ENCODE measurements at regions not wholly inside any gene's neighbourhood (a gene's known extent, or its start where the extent isn't known, plus 50 kb on each side); places are given as distances from the start of the nearest gene placed in this dataset.
"Not testable (repeated sequence)": the region's sequence is repeated elsewhere in the genome, so short reads cannot be mapped to it uniquely, and the experiment has no call there.

DNA sequence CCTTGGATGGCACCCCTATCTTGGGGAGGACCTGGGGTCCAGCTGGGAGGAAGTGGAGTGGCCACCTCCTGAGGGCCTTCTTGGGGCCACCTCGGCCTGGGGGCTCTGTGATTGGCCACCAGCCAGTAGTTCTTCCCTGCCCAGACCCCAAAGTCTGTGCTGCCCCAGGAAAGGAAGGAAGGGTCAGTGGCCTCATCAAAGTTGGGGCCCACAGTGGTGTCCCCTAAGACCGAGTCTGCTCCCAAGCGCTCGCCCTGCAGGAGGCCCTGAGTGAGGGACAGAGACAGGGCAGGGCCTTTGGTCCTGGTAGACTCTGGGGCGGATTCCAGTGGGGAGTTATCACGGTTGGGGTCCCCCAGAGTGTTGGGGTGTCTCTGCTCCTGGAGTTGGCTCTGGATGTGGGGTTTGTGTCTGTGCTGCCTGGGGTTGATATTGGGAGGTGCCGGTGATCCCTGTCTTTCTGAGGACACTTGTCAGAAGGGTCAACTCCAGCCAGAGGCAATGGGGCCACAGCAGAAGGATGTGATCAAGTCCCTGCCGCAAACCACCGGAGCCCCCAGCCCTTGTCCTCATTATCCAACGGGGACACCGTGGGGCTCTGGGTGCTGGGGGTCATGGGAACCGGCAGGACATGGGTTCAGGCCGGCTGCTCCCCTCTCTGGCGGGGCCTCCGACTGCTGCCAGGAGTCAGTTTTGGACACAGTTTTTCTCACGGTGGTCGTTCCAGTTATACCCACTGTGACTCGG is 364.3 kb downstream of the TMEM121 start:
- DNase-seq (ENCODE audit: low spot score): no peak

DNA sequence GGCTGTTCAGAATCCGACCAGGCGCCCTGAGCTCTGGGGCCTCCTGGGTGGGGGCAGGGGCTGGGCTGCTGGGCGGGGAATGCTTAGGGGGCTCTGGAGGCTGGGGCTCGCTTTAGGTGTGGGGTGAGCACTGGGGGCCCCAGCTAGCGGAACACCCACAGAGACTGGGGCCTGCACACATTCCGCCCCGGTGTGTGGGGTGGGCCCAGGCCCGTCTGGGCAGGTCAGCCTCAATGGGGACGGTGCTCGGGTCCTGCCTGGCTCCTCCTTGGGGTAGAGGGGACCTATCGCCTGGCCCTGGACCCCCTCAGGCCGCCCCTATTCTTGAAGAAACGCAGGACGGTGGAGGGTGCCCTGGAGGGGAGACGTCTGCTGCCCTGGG is 364.8 kb downstream of the TMEM121 start:
- no peak for DNase-seq (ENCODE audit: low spot score)

DNA sequence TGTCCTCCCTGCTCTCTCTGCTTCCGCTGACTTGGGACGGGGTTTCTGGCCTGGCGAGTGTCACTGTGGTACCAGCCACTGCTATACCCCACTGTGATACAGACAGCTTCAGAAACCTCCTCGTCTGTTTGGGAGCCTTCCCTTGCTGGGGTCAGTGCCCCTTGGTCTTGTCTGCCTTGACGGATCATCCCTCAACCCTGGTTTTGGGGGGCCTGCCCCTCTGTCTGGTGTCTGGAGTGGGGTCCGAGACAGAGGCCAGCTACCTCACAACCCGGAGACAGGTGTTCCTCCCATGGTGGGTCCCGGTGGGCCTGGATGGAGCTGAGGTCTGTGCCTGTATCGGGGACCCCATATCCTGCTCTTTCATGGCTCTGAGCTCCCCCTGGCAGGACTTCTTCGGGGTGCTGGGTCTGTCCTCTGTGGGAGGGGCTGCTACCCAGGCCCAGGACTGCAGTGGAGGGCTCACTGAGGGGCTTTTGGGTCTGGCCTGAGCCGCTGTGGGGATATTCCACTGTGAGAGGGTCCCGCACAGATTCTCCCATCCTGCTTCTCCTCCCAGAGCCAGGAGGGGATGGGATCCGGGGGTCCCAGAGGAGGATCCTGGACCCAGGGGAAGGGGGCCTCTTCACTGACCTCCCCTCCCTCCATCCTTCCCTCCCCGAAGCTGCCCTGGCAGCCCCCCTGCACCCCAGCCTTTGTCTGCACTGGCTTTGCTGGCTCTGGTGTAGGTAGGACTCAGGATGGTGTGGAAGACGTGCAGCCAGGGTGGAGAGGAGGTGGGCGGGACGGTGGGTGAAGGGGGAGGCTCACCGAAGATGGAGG is 365.5 kb downstream of the TMEM121 start:
- peak; percentile 4 for DNase-seq (ENCODE audit: low spot score)

DNA sequence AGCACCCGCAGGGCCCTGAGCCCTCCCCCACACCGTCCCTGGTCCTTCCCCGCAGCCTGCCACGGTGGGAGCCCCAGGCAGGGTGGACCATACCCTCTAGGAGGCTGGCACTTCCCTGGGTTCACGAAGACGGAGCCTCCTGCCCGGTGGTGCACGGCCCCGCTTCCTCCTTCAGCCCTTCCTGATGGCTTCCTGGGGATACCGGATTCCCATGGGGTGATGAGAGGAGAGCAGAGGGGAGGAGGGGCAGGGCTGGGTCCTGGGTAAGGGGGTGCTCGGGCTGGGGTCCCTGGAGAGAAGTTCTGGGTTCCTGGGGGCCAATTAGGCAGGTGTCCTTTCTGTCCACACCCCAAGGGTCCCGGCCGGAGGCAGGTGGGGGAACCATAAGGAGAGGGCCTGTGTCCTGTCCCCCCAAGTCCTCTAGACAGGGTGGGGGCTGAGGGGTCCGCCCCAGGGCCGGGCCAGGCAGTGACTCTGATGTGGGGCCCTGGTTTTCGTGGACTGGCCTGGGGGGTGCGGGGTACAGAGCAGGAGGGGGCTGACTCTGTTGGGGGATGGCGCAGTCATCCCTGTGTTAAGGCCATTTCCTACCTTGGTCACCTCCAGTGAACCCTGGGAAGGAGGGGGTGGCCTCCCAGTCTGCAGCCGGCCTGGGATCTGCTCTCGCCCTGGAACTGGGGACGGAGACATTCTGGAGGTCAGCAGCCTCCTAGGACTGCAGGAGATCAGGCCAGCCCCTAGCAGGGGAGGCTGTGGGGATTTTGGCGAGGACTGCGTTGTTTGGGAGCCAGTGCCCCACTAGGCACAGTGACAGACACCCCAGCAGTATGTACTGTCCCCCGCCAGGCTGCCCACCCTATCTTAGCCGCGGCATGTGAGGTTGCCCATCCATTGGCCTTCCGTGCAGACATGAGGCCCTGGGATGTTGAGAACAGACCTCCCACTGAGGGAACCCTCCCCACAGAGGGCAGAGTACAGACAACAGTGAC is 366.4 kb downstream of the TMEM121 start:
- not testable (repeated sequence) for DNase-seq (ENCODE audit: low spot score)

DNA sequence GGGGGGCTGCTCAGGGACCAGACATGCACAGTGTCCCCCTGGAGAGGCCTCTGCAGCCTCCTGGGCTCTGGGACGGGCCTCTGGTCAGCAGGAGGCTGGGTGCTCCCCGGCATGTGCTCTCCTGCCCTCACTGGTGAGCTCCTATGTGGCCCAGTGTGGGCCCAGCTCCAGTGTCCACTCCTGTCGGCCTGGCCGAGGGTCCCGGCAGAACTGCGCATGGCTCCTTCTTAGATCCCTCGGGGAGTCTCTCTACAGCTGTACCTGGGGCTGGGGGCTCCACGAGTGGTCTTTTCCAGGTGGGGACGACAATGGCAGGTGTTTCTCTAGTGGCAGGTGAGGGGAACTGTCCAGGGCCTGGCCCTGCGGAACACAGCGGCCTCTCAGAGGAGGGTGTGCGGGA is 367.3 kb downstream of the TMEM121 start:
- DNase-seq (ENCODE audit: low spot score): not testable (repeated sequence)

DNA sequence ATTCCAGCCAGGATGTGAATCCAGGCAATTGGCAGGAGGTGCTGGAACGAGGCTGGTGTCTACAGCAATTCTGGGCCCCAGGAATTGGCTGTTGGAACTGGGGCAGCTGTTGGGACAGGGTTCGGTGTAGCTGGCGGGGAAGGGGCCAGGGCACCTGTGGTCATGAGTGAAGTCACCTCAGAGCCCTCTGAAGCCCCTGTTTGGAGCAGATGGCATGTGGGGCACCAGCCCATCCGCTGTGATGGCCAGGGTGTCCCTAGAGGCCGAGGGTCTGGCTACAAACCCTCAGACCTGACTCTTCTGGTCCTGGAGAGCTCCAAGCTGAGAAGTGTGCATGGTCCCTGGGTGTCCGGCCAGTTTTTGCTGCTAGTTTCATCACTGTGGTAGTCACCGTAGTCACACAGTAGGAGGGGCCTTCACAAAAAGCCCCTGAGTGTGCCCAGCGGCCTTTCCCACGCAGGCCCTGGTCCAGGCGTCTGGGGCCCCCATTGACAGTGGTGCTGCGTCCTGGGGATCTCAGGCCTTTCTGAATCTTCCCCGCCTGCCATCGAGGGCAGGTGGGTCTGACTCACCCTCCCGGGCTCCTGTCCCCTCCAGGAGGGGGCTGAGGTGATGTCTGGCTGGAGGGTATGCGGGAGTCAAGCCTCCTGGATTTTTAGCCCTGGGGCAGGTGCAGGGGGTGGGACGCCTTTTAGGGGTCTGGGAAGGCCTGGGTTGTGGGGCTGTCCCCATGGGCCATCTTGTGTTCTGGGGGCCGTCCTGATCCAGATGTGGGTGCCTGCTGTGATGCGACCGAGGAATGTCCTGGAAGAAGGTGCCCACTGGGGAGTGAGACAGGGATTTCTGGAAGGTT is 368.0 kb downstream of the TMEM121 start:
- DNase-seq (ENCODE audit: low spot score): no peak

DNA sequence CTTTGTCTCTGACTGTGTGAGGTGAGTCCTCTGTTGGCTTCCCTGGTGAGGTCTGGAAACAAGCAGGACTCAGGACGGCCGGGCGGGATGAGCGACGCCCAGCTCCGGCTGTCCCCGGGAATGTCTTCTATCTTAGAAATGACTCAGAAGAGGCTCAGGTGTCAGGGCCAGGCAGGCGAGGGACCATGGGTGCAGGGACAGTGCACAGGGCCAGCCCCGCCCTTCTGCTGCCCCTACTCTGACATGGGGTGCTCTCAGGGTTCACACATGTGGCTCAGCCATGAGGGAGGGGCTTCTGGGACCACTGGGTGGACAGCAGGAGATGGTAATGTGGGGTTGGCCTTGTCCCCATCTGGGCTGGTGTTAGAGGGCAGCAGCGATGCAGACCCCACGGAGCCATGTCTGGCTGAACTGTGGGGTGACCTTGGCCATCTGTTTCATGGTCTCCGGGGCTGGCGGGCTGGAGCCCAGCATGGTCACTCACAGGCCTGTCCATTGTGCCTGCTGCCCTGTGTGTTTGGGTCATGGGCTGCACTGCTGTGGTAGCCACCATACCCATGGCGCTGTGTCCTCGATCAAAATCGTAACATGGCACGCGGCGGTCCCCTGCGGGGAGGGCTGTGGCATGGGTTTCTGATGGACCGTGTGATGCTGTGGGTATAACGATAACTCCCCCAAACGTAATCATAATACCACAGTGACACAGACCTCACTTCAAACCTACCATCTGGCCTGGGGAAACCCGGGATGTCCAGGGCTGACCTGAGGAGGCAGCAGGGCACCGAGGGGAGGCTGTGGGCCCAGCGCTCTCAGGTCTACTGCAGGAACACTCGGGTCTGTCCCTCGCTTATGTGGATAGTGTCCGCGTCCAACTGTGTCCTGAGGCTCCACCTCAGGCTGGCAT is 368.8 kb downstream of the TMEM121 start:
- peak; percentile 2 for DNase-seq (ENCODE audit: low spot score)

DNA sequence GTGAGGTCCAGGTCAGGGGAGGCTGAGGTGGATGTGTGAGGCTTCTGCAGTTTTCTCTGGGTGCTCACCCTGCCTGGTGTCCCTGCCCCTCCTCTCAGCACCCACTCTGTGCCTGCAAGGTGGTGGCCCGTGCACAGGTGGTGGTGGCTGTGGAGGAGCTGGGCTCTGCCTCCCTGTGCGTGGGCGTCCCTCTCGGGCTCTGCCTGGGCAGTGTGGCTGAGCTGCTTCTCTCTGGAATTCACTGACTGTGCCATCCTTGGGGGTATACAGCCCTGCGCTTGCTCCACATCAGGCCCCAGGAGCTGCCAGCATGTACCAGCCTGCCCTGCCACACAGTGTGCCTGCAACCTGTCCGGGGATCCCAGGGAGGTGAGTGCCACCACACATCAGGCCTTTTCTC is 369.8 kb downstream of the TMEM121 start:
- not testable (repeated sequence) for DNase-seq (ENCODE audit: low spot score)

DNA sequence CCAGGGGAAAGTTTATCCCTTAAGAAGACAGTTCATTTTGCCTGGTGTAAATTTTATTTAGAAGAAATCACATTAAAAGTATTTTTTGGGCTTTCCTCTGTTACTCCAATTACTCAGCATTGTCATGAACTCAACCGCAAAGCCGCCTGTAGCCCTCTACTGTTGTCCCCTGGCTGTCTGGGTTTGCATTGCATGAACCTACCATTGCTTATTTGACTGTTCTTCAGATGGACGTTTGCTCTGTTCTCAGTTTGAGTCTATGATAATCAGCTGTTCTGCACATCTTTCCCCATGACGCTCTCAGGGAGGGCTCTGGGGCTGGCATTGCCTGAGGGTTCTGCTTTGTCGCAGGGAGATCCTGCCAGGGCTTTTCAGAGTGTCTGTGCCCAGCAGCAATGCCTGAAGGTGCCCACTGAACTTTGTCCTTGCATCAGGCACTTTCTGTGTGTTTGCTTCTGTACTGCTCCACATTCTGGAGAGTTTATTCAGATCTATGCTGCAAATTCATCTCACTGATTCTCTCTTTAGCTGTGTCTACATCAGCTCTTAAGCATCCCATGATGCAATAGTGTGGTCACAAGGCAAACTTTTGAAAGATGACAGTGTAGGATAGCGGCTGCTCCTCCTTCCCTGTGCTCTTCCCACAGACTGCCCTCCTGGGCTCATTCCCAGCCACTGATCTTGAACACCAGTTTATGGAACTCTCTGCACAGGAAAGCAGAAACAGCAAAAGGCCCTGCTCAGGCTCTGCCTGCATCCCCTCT is 370.8 kb downstream of the TMEM121 start:
- not testable (repeated sequence) for DNase-seq (ENCODE audit: low spot score)

DNA sequence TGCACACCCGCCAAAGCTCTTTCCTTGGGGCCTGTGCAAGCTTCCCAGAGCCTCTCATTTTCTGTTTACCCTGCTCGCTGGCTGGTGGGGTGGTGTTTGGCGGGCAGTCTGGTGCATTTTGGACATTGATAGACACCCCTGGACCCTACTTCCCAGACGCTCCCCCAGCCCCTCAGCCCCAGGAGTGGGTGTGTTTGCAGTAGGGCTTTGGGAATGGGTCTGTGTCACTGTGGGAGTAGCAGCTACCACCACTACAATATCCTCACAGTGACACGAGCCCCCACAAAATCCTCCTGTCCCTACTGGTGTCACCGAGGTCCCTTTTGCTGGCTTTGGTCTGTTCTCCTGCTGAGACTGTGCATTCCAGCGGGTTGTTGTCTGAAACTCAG is 371.3 kb downstream of the TMEM121 start:
- no peak for DNase-seq (ENCODE audit: low spot score)

DNA sequence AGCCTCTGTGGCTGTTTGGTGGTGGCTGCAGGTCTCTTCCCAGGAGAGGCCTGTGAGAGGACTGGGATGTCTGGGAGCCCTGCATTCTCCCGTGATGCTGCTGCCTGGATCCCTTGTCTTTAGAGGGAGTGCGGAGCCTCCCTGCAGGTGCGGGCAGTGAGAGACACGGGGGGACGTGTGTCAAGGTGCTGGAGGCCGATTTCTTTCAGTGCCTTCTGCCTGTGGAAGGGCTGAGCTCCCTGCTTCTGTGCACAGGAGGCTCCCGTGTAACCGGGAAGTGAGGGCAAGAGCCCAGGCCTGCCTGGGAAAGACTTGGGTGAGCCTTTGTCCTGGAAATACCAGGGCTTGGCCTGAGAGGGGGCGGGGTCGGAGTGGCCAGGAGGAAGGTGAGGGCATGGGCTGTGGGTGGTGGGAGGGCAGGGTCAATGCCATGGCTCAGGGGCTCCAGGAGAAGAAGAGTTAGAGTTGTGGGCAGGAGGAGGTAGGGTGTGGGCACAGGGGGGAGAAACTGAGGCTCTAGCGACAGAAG is 372.2 kb downstream of the TMEM121 start:
- no peak for DNase-seq (ENCODE audit: low spot score)

DNA sequence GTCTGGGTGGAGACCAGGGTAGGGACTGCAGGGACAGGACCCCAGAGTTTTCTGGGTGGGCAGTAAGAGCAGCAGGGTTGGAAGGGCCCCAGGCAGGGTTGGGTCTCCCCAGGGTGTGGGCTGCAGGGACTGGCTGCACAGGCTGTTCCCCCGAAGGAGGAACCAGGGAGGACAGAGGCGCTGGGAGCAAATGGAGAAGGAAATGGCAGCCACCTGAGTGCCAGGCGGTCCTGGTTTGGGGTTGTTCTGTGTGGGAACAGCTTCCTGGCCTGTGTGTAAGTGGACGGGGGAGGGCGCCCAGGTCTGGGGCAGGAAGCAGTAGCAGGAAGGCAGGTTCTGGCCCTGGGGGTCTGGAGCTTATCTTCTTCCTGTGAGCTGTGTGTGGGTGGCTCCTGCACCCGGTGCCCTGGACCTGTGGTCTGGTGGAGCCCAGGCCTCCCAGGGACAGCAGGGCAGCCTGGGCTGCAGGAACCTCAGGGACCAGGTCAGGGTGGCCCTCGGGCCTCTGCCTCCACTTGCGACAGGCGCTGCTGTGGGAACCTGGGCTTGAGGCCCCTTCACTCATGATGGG is 372.8 kb downstream of the TMEM121 start:
- DNase-seq (ENCODE audit: low spot score): no peak

DNA sequence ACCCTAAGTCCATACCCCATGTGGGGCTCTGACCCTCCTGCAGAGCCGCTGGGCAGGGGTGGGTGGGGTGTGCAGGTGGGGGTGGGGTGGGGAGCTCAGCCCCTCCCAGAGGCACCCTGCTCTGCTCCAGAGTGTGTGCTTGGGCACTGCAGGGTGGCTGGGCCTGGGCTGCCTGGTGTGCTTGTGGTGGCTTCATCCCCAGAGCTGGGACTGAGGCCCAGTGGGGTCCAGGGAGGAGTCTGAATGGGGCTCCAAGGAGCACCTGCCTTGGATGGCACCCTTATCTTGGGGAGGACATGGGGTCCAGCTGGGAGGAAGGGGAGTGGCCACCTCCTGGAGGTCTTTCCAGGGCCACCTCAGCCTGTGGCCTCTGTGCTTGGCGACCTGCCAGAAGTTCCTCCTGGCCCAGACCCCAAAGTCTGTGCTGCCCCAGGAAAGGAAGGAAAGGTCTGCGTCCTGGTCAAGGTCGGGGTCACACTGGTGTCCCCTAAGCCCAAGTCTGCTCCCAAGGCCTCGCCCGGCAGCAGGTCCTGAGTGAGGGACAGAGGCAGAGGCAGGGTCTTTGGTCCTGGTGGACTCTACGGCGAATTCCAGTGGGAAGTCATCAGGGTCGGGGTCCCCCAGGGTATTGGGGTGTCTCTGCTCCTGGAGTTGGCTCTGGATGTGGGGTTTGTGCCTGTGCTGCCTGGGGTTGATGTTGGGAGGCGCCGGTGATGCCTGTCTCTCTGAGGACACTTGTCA is 373.4 kb downstream of the TMEM121 start:
- DNase-seq (ENCODE audit: low spot score): peak; percentile 3

DNA sequence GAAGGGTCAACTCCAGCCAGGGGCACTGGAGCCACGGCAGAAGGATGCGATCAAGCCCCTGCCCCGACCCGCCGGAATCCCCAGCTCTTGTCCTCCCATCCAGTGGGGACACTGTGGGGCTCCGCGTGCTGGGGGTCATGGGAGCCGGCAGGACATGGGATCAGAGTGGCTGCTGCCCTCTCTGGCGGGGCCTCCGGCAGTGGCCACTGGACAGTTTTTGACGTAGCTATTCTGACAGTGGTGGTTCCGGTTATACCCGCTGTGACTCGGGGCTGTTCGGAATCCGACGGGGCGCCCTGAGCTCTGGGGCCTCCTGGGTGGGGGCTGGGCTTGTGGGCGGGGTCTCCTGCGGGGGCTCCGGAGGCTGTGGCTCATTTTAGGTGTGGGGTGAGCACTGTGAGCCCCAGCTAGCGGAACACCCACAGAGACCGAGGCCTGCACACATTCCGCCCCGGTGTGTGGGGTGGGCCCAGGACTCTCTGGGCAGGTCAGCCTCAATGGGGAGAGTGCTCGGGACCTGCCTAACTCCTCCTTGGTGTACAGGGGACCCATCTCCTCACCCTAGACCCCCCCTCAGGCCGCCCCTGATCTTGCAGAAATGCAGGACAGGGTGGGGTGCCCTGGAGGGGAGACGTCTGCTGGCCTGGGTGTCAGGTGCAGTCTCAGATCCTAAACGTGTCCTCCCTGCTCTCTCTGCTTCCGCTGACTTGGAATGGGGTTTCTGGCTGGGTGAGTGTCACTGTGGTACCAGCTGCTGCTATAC is 374.2 kb downstream of the TMEM121 start:
- no peak for DNase-seq (ENCODE audit: low spot score)

DNA sequence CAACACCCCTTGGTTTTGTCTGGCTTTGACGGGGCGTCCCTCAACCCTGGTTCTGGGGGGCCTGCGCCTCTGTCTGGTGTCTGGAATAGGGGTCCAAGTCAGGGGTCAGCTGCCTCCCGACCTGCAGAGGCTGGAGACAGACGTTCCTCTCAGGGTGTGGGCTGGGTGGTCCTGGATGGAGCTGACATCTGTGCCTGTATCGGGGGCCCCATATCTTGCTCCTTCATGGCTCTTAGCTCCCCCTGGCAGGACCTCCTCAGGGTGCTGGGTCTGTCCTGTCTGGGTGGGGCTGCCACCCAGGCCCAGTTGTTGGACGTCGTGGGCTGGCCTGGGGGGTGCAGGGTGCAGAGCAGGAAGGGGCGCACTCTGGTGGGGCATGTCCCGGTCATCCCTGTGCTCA is 374.8 kb downstream of the TMEM121 start:
- no peak for DNase-seq (ENCODE audit: low spot score)

DNA sequence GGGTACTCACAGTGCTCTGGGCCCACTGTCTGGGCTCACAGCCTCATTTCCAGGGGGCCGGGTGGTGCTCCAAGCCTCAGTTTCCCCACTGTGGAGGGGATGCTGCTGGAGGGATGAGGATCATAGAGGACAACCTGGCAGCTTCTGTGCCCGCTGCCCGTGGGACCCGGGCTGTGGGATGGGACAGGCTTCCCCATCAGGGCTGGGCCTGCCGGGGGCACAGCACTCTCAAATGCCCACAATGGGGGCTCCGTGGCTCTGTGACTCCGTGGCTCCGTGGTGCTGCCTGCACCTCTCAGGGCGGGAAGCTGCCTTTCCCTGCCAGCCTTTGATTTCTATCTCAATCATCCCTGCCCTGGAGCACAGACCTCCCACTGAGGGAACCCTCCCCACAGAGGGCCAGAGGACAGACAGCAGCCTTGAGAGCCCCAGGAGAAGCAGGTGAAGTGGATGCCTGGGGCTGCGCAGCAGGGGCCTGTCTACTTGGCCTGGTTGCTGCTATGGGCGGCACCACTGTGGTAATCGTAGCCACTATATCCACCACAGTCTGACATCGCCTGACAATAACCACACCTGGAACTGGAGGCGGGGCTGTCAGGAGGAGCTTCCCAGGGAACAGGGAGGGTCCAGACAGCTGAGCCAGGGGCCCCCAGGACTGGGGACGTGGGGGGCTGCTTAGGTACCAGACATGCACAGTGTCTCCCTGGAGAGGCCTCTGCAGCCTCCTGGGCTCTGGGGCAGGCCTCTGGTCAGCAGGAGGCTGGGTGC is 375.9 kb downstream of the TMEM121 start:
- DNase-seq (ENCODE audit: low spot score): no peak

DNA sequence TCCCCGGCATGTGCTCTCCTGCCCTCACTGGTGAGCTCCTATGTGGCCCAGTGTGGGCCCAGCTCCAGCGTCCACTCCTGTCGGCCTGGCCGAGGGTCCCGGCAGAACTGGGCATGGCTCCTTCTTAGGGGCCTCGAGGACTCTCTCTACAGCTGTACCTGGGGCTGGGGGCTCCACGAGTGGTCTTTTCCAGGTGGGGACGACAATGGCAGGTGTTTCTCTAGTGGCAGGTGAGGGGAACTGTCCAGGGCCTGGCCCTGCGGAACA is 376.4 kb downstream of the TMEM121 start:
- DNase-seq (ENCODE audit: low spot score): not testable (repeated sequence)
